DND-41 (cell line): ENCODE measurements at regions not wholly inside any gene's neighbourhood (a gene's known extent, or its start where the extent isn't known, plus 50 kb on each side); places are given as distances from the start of the nearest gene placed in this dataset.

Experiments used
- EZH2 ChIP-seq: IDR thresholded peaks from 3 replicates; pipeline ENCODE4 v1.6.1; 2012; ENCODE audit warnings: borderline replicate concordance, low read depth, mild to moderate bottlenecking, moderate library complexity, low read length, inconsistent platforms; ENCODE audit not compliant: severe bottlenecking
- TF ChIP-seq, protein P1 (sequence below): IDR thresholded peaks from 2 replicates; pipeline ENCODE4 v1.5.1; 2012; ENCODE audit warnings: borderline replicate concordance, low read length, moderate library complexity, mild to moderate bottlenecking; ENCODE audit not compliant: poor library complexity, severe bottlenecking; ENCODE audit errors: extremely low read depth

DNA sequence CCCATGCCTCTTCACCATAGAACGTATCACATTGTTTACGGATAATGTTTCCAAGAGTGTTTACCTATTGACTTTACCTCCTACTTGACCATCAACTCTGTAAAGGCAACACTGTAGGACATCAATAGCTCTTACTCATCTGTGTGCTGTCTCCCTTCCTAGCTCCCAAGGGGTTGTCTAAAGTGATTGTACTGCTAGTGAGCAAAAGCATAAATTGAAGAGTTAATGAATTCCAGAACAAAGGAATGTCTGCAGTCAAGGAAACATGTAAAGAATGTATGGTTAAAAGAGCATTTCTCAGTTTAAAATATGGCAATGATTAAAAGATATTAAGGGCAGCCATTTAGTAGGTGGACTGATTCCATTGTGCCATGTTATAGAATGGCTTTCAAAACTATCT lies 985.4 kb downstream of the TBC1D32 start:
- TF ChIP-seq, protein P1, sequence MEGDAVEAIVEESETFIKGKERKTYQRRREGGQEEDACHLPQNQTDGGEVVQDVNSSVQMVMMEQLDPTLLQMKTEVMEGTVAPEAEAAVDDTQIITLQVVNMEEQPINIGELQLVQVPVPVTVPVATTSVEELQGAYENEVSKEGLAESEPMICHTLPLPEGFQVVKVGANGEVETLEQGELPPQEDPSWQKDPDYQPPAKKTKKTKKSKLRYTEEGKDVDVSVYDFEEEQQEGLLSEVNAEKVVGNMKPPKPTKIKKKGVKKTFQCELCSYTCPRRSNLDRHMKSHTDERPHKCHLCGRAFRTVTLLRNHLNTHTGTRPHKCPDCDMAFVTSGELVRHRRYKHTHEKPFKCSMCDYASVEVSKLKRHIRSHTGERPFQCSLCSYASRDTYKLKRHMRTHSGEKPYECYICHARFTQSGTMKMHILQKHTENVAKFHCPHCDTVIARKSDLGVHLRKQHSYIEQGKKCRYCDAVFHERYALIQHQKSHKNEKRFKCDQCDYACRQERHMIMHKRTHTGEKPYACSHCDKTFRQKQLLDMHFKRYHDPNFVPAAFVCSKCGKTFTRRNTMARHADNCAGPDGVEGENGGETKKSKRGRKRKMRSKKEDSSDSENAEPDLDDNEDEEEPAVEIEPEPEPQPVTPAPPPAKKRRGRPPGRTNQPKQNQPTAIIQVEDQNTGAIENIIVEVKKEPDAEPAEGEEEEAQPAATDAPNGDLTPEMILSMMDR, result no peak
- no peak for TF ChIP-seq EZH2
